ENCODE measurements at regions not wholly inside any gene's neighbourhood (a gene's known extent, or its start where the extent isn't known, plus 50 kb on each side); places are given as distances from the start of the nearest gene placed in this dataset.
"Not testable (repeated sequence)": the region's sequence is repeated elsewhere in the genome, so short reads cannot be mapped to it uniquely, and the experiment has no call there.

GRCh38 chr9:38244971-38245370 is 147.5 kb upstream of the ALDH1B1 start:
- DNase-seq (ENCODE audit: low spot score): no peak
- TF ChIP-seq CTCF (IDR thresholded peaks at IDR 0.05): no peak
- no peak for ATAC-seq (ENCODE audit: low FRiP score)

GRCh38 chr9:38243993-38244392 is 148.5 kb upstream of the ALDH1B1 start:
- TF ChIP-seq CTCF (IDR thresholded peaks at IDR 0.05): no peak
- no peak for DNase-seq (ENCODE audit: low spot score)
- no peak for ATAC-seq (ENCODE audit: low FRiP score)

- not testable (repeated sequence) for ATAC-seq (ENCODE audit: low FRiP score); DNase-seq (ENCODE audit: low spot score)
Measured at GRCh38 chr9:38242151-38242550, 150.4 kb upstream of the ALDH1B1 start.

- ATAC-seq (ENCODE audit: low FRiP score) (no peak), DNase-seq (ENCODE audit: low spot score) (no peak)
- no peak for TF ChIP-seq CTCF (IDR thresholded peaks at IDR 0.05)
Measured at GRCh38 chr9:38240051-38240450, 152.5 kb upstream of the ALDH1B1 start.

- DNase-seq (ENCODE audit: low spot score) (no peak), ATAC-seq (ENCODE audit: low FRiP score) (no peak)
- no peak for TF ChIP-seq CTCF (IDR thresholded peaks at IDR 0.05)
Measured at GRCh38 chr9:38235244-38235643, 157.3 kb upstream of the ALDH1B1 start.

GRCh38 chr9:38234479-38235170 is 157.9 kb upstream of the ALDH1B1 start:
- no peak for TF ChIP-seq CTCF (IDR thresholded peaks at IDR 0.05)
- no peak for ATAC-seq (ENCODE audit: low FRiP score)
- no peak for DNase-seq (ENCODE audit: low spot score)

- ATAC-seq (ENCODE audit: low FRiP score) (no peak), DNase-seq (ENCODE audit: low spot score) (no peak)
- TF ChIP-seq CTCF (IDR thresholded peaks at IDR 0.05): no peak
Measured at GRCh38 chr9:38233796-38234355, 158.6 kb upstream of the ALDH1B1 start.

All from omental fat pad (tissue), 3 donors.